HepG2 (cell line): ENCODE measurements at regions not wholly inside any gene's neighbourhood (a gene's known extent, or its start where the extent isn't known, plus 50 kb on each side); places are given as distances from the start of the nearest gene placed in this dataset.

ENCODE experiments used
- ATAC-seq: fragments of 200-7000 bp; cut with Tn5 transposase; 3 replicates; pipeline ENCODE4 v1.9.1; 2020; ENCODE audit warnings: mild to moderate bottlenecking, moderate library complexity
- BruUV-seq: library from RNA; stranded (reverse); fragments of 400-500 nt; replicated peaks from 2 replicates; lab custom pipeline; 2021; lab: Mats Ljungman, UMichigan
- CTCF ChIA-PET: fragments of 300-600 bp; formaldehyde crosslinking; extraction: SDS; loops from one replicate; lab custom pipeline; 2021; ENCODE audit warnings: low total read pairs, inconsistent platforms, low intra/inter-chr PET ratio; lab: Yijun Ruan, JAX
- POLR2A ChIA-PET: fragments of 350-600 bp; sonication (Branson Sonifier 250); formaldehyde crosslinking; loops from one replicate; lab custom pipeline; 2020; ENCODE audit warnings: antibody characterized with exemption, inconsistent platforms; lab: Yijun Ruan, JAX
- DNase-seq: peaks from one replicate; pipeline ENCODE4 v3.0.0-alpha.2; 2015; ENCODE audit warnings: low spot score
- FAIRE-seq: peaks from 3 replicates; lab custom pipeline; 2011; peaks lifted over from hg19 to GRCh38; lab: Jason Lieb, UNC
- H2AFZ ChIP-seq: one replicate; pipeline ENCODE4 v1.6.1; 2011; ENCODE audit warnings: low read length, inconsistent platforms
- H3K27ac ChIP-seq: fragments of 300-600 bp; 3 replicates; pipeline ENCODE4 v1.8.0; 2011; ENCODE audit warnings: mixed run types, mild to moderate bottlenecking, mixed read lengths, low read length, inconsistent platforms; ENCODE audit not compliant: insufficient read depth; ENCODE audit errors: extremely low read length
- H3K27me3 ChIP-seq, 2 experiments: fragments of 200-600 bp in 1 of 2; 2 replicates in 1 of 2; 3 replicates in 1 of 2; pipeline versions ENCODE4 v1.6.0 to v1.8.0; 2011; ENCODE audit warnings: low read length in 2 of 2, mild to moderate bottlenecking in 2 of 2, moderate library complexity in 2 of 2, inconsistent platforms in 1 of 2; ENCODE audit not compliant: insufficient read depth in 2 of 2, control insufficient read depth in 1 of 2
- H3K36me3 ChIP-seq, 2 experiments: fragments of 200-600 bp in 1 of 2; replicated peaks in 1 of 2; 2 replicates in 1 of 2; 3 replicates in 1 of 2; pipeline versions ENCODE4 v1.5.1 to v1.8.0; 2011; ENCODE audit warnings: low read length in 2 of 2, inconsistent platforms in 1 of 2; ENCODE audit not compliant: insufficient read depth in 2 of 2, control insufficient read depth in 1 of 2
- H3K4me1 ChIP-seq: 2 replicates; pipeline ENCODE4 v1.5.1; 2012; ENCODE audit warnings: low read length, inconsistent platforms; ENCODE audit not compliant: insufficient read depth
- H3K4me2 ChIP-seq: 2 replicates; pipeline ENCODE4 v1.6.0; 2011; ENCODE audit warnings: low read depth, low read length, inconsistent platforms
- H3K4me3 ChIP-seq, 3 experiments: fragments of 200-600 bp in 1 of 3; sonication (generic), shearing (Covaris generic) in 1 of 3; replicated peaks in 1 of 3; 2 replicates each; pipeline ENCODE4 v1.5.1; 2011 to 2016; ENCODE audit warnings: low read length in 3 of 3, inconsistent platforms in 2 of 3, low read depth in 2 of 3, mild to moderate bottlenecking in 2 of 3, control low read depth in 1 of 3, mixed read lengths in 1 of 3; ENCODE audit not compliant: insufficient read depth in 1 of 3
- H3K79me2 ChIP-seq: one replicate; pipeline ENCODE4 v1.6.1; 2011; ENCODE audit warnings: low read length, inconsistent platforms; ENCODE audit not compliant: insufficient read depth
- H3K9ac ChIP-seq: 2 replicates; pipeline ENCODE4 v1.6.0; 2011; ENCODE audit warnings: mild to moderate bottlenecking, low read depth, low read length, inconsistent platforms; ENCODE audit not compliant: insufficient read depth
- H3K9me3 ChIP-seq: 2 replicates; pipeline ENCODE4 v1.5.1; 2012; ENCODE audit warnings: mild to moderate bottlenecking, low read length
- H4K20me1 ChIP-seq: 2 replicates; pipeline ENCODE4 v1.6.0; 2011; ENCODE audit warnings: inconsistent platforms, mild to moderate bottlenecking, low read length, moderate library complexity; ENCODE audit not compliant: insufficient read depth
- FOXA1 ChIP-seq, 2 experiments: fragments of 450-650 bp in 1 of 2; sonication (generic) in 1 of 2; formaldehyde crosslinking in 1 of 2; IDR thresholded peaks; 2 replicates each; pipeline versions ENCODE4 v1.4.0 to v1.6.1; 2016 to 2020; ENCODE audit warnings: missing genetic modification reagents in 1 of 2
- FOXC1 ChIP-seq: sonication (generic); formaldehyde crosslinking; IDR thresholded peaks from 2 replicates; pipeline ENCODE4 v1.8.0; 2022; ENCODE audit warnings: mild to moderate bottlenecking, missing genetic modification reagents, borderline replicate concordance
- ISX ChIP-seq: sonication (generic); formaldehyde crosslinking; conservative IDR thresholded peaks from 2 replicates; pipeline ENCODE4 v1.5.0; 2020; ENCODE audit warnings: missing genetic modification reagents
- SIX1 ChIP-seq: sonication (generic); formaldehyde crosslinking; IDR thresholded peaks from 2 replicates; pipeline ENCODE4 v1.4.0; 2020; ENCODE audit warnings: missing genetic modification reagents, borderline replicate concordance
- SNAI1 ChIP-seq: sonication (generic); formaldehyde crosslinking; IDR thresholded peaks from 2 replicates; pipeline ENCODE4 v1.5.0; 2020; ENCODE audit warnings: mild to moderate bottlenecking, missing genetic modification reagents, borderline replicate concordance
- SP4 ChIP-seq: sonication (generic); formaldehyde crosslinking; IDR thresholded peaks from 2 replicates; pipeline ENCODE4 v1.8.1; 2023; ENCODE audit warnings: mild to moderate bottlenecking, missing genetic modification reagents
- YY1 ChIP-seq: IDR thresholded peaks from 2 replicates; pipeline ENCODE4 v1.6.1; 2011; ENCODE audit warnings: low read length, low read depth, moderate library complexity, mild to moderate bottlenecking; ENCODE audit not compliant: insufficient read depth, insufficient replicate concordance
- ZFY ChIP-seq: sonication (generic); formaldehyde crosslinking; IDR thresholded peaks from 2 replicates; pipeline ENCODE4 v1.4.0; 2020; ENCODE audit warnings: missing genetic modification reagents
- ZNF10 ChIP-seq: sonication (generic); formaldehyde crosslinking; IDR thresholded peaks from 2 replicates; pipeline ENCODE4 v1.4.0; 2020; ENCODE audit warnings: mild to moderate bottlenecking, low read depth, missing genetic modification reagents, borderline replicate concordance
- ZNF614 ChIP-seq: IDR thresholded peaks from 2 replicates; pipeline ENCODE4 v1.6.1; 2018; ENCODE audit warnings: missing biosample characterization, missing genetic modification reagents, inconsistent platforms, borderline replicate concordance
- WGBS: methylation state at CpG from one replicate; pipeline ENCODE4 v1.1.6; 2017; ENCODE audit warnings: low lambda C conversion rate; 5-methylcytosine and 5-hydroxymethylcytosine counted together
- in situ Hi-C: cut with HindIII; loops from 2 replicates; pipeline ENCODE4 v1.10.0; 2017; ENCODE audit warnings: low pct_unique_long_range_greater_than_20kb; ENCODE audit not compliant: extremely low pct_ligation_motif_present
- intact Hi-C: fragments of 100-400 bp; cut with micrococcal nuclease; formaldehyde crosslinking; loops from one replicate; pipeline ENCODE4 v1.10.0; 2022; ENCODE audit not compliant: unreplicated experiment
- TF ChIP-seq, protein P1 (sequence below): sonication (generic); formaldehyde crosslinking; IDR thresholded peaks from 2 replicates; pipeline ENCODE4 v1.4.0; 2020; ENCODE audit warnings: missing genetic modification reagents

DNA sequence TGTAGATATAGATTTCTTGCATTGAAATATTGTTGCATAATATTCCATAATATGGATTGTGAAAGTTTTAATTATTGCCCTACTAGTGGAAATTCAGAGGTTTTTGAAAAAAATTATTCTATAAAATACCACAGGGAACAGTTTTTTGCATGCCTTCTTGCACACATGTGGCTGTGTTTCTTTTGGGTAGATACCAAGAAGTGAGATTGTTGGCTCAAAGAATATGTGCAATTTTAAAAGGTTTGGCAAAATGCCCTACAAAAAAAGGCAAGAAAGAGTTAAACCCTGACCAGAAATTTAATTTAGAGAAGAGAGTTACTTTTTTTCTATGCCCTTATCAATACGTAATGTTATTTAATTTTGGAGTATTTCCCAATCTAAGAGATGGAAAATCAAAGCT lies 270.8 kb upstream of the DAPK1 start:
- no peaks in the 10 kb centered on the region for H3K36me3 ChIP-seq
- H4K20me1 ChIP-seq = no peaks in the 10 kb centered on the region
- H3K79me2 ChIP-seq = no peaks in the 10 kb centered on the region
- FAIRE-seq (no peak), ATAC-seq (no peak), DNase-seq (no peak)
- WGBS = 2% methylated on average over 1 of the region's 1 CpG
- peaks cover 0 to 4% of the 10 kb centered on the region in 2 experiments; a peak in 2 of 5 replicates for H3K27me3 ChIP-seq
- intact Hi-C loops (no loop called here), in situ Hi-C loops (no loop called here)
- ChIA-PET POLR2A (no interaction called here), CTCF (no interaction called here)
- no peaks in the 10 kb centered on the region for H3K4me1 ChIP-seq
- BruUV-seq = no TSS peak
- no peak overlapping the region for H2AFZ ChIP-seq
- H3K4me3 ChIP-seq = no peak overlapping the region
- no peak overlapping the region for H3K4me2 ChIP-seq
- H3K9ac ChIP-seq = no peak overlapping the region
- TF ChIP-seq FOXA1 (IDR thresholded peaks at IDR 0.05) (no peak), FOXA1 (CRISPR knock-in tag; IDR thresholded peaks at IDR 0.05) (no peak), ZNF10 (CRISPR knock-in tag) (no peak), ZFY (CRISPR knock-in tag) (no peak), ISX (CRISPR knock-in tag) (no peak), SNAI1 (CRISPR knock-in tag) (no peak), SIX1 (CRISPR knock-in tag) (no peak), YY1 (no peak), FOXC1 (no peak), ZNF614 (CRISPR knock-in tag) (no peak), SP4 (CRISPR knock-in tag) (no peak)
- TF ChIP-seq, protein P1, sequence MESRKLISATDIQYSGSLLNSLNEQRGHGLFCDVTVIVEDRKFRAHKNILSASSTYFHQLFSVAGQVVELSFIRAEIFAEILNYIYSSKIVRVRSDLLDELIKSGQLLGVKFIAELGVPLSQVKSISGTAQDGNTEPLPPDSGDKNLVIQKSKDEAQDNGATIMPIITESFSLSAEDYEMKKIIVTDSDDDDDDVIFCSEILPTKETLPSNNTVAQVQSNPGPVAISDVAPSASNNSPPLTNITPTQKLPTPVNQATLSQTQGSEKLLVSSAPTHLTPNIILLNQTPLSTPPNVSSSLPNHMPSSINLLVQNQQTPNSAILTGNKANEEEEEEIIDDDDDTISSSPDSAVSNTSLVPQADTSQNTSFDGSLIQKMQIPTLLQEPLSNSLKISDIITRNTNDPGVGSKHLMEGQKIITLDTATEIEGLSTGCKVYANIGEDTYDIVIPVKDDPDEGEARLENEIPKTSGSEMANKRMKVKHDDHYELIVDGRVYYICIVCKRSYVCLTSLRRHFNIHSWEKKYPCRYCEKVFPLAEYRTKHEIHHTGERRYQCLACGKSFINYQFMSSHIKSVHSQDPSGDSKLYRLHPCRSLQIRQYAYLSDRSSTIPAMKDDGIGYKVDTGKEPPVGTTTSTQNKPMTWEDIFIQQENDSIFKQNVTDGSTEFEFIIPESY (CRISPR knock-in tag) = no peak
- no peaks in the 10 kb centered on the region for H3K9me3 ChIP-seq
- no peak overlapping the region for H3K27ac ChIP-seq
